Tibial nerve (tissue), 3 donors: ENCODE measurements at regions not wholly inside any gene's neighbourhood (a gene's known extent, or its start where the extent isn't known, plus 50 kb on each side); places are given as distances from the start of the nearest gene placed in this dataset.

ENCODE experiments used
- CTCF ChIP-seq, 5 experiments: fragments of 200-600 bp in 3 of 5; fragments of 450-650 bp in 2 of 5; sonication (generic) in 3 of 5; IDR thresholded peaks; one replicate each; pipeline ENCODE4 v1.5.1; 2016 to 2019; ENCODE audit warnings: antibody characterized with exemption in 5 of 5, mild to moderate bottlenecking in 3 of 5, moderate library complexity in 2 of 5
- POLR2A ChIP-seq, 2 donors: fragments of 450-650 bp; IDR thresholded peaks; one replicate each; pipeline ENCODE4 v1.6.1; 2017; ENCODE audit warnings: antibody characterized with exemption in 2 of 2, mild to moderate bottlenecking in 2 of 2, moderate library complexity in 2 of 2

- TF ChIP-seq CTCF (IDR thresholded peaks at IDR 0.05) (no peak), POLR2A (IDR thresholded peaks at IDR 0.05) (no peak)
Observed at GRCh38 chr3:139218046-139218445, 125.8 kb upstream of the MRPS22 start.
